H1 (cell line): ENCODE measurements at regions not wholly inside any gene's neighbourhood (a gene's known extent, or its start where the extent isn't known, plus 50 kb on each side); places are given as distances from the start of the nearest gene placed in this dataset.

Source experiments
- CTCF ChIA-PET: fragments of 300-600 bp; sonication (Branson Sonifier 250); formaldehyde crosslinking; loops from one replicate; lab custom pipeline; 2021; ENCODE audit not compliant: partially characterized antibody; lab: Charles Lee
- POLR2A ChIA-PET: fragments of 300-600 bp; sonication (Branson Sonifier 250); formaldehyde crosslinking; loops from one replicate; lab custom pipeline; 2021; ENCODE audit warnings: inconsistent platforms; ENCODE audit not compliant: partially characterized antibody; lab: Charles Lee
- DNase-seq, 2 experiments: peaks; one replicate each; pipeline versions ENCODE4 v3.0.0 to v3.0.0-alpha.2; 2010 to 2022; ENCODE audit warnings: low spot score in 2 of 2, low read depth in 1 of 2, mixed read lengths in 1 of 2
- FAIRE-seq: peaks from 2 replicates; lab custom pipeline; 2011; peaks lifted over from hg19 to GRCh38; lab: Jason Lieb, UNC
- H2AFZ ChIP-seq: 2 replicates; pipeline ENCODE4 v1.8.1; 2012; ENCODE audit warnings: low read length, inconsistent platforms
- H2AK5ac ChIP-seq: 2 replicates; pipeline ENCODE4 v1.6.1; 2013; ENCODE audit warnings: low read depth, low read length
- H2BK120ac ChIP-seq: replicated peaks from 2 replicates; pipeline ENCODE3; 2013; ENCODE audit warnings: low read depth, low read length, inconsistent platforms
- H2BK12ac ChIP-seq: 2 replicates; pipeline ENCODE4 v1.6.1; 2013; ENCODE audit warnings: low read depth, low read length
- H2BK15ac ChIP-seq: 2 replicates; pipeline ENCODE4 v1.6.1; 2013; ENCODE audit warnings: low read length
- H2BK20ac ChIP-seq: 2 replicates; pipeline ENCODE4 v1.6.1; 2013; ENCODE audit warnings: low read length
- H2BK5ac ChIP-seq: 2 replicates; pipeline ENCODE4 v1.6.1; 2013; ENCODE audit warnings: low read depth, low read length
- H3K14ac ChIP-seq: 2 replicates; pipeline ENCODE4 v1.6.1; 2013; ENCODE audit warnings: inconsistent platforms; ENCODE audit not compliant: insufficient read length
- H3K18ac ChIP-seq: 2 replicates; pipeline ENCODE4 v1.6.1; 2013; ENCODE audit warnings: low read length; ENCODE audit errors: extremely low read depth
- H3K23ac ChIP-seq: 2 replicates; pipeline ENCODE4 v1.6.1; 2013; ENCODE audit warnings: inconsistent platforms; ENCODE audit not compliant: insufficient read length
- H3K23me2 ChIP-seq: 2 replicates; pipeline ENCODE4 v1.6.1; 2013; ENCODE audit warnings: low read depth, low read length
- H3K27ac ChIP-seq: 2 replicates; pipeline ENCODE4 v1.6.1; 2011; ENCODE audit warnings: low read depth, low read length, inconsistent platforms
- H3K27me3 ChIP-seq, 4 experiments: replicated peaks in 1 of 4; 1 replicate in 1 of 4; 2 replicates in 3 of 4; pipeline versions ENCODE4 v1.6.1 to v1.8.1; 2011 to 2013; ENCODE audit warnings: low read length in 3 of 4, mild to moderate bottlenecking in 3 of 4, inconsistent platforms in 2 of 4, mixed read lengths in 2 of 4, moderate library complexity in 1 of 4; ENCODE audit not compliant: control insufficient read depth in 3 of 4, insufficient read depth in 3 of 4; ENCODE audit errors: extremely low read depth in 1 of 4
- H3K36me3 ChIP-seq, 4 experiments: 2 replicates each; pipeline versions ENCODE4 v1.6.1 to v1.8.1; 2011 to 2013; ENCODE audit warnings: mild to moderate bottlenecking in 4 of 4, low read length in 3 of 4, moderate library complexity in 2 of 4, control low read depth in 1 of 4, inconsistent platforms in 1 of 4; ENCODE audit not compliant: insufficient read depth in 4 of 4, control insufficient read depth in 2 of 4
- H3K4ac ChIP-seq: replicated peaks from 2 replicates; pipeline ENCODE3; 2013; ENCODE audit warnings: low read length, low read depth, mixed read lengths, inconsistent platforms; ENCODE audit not compliant: insufficient read length
- H3K4me1 ChIP-seq, 4 experiments: replicated peaks in 1 of 4; 1 replicate in 1 of 4; 2 replicates in 3 of 4; pipeline versions ENCODE4 v1.6.1 to v1.8.1; 2011 to 2013; ENCODE audit warnings: low read length in 3 of 4, inconsistent platforms in 2 of 4, mixed read lengths in 1 of 4; ENCODE audit not compliant: insufficient read depth in 4 of 4, control insufficient read depth in 3 of 4
- H3K4me2 ChIP-seq, 2 experiments: 2 replicates each; pipeline versions ENCODE4 v1.6.1 to v1.8.1; 2011 to 2013; ENCODE audit warnings: low read depth in 2 of 2, low read length in 2 of 2, control low read depth in 1 of 2, inconsistent platforms in 1 of 2, mild to moderate bottlenecking in 1 of 2; ENCODE audit not compliant: insufficient read depth in 1 of 2
- H3K4me3 ChIP-seq, 4 experiments: fragments of 200-600, 300-600 bp in 1 of 4; sonication (generic), shearing (Covaris generic), sonication (Bioruptor Twin) in 1 of 4; 2 replicates each; pipeline versions ENCODE4 v1.5.1 to v1.8.1; 2011 to 2016; ENCODE audit warnings: low read length in 4 of 4, low read depth in 3 of 4, control low read depth in 2 of 4, inconsistent platforms in 2 of 4, mild to moderate bottlenecking in 2 of 4, mixed read lengths in 1 of 4, moderate library complexity in 1 of 4; ENCODE audit not compliant: insufficient read depth in 2 of 4; ENCODE audit errors: extremely low read depth in 1 of 4
- H3K56ac ChIP-seq: replicated peaks from 2 replicates; pipeline ENCODE3; 2013; ENCODE audit warnings: low read depth, mild to moderate bottlenecking, mixed read lengths, low read length, inconsistent platforms; ENCODE audit not compliant: insufficient read length
- H3K79me1 ChIP-seq: 2 replicates; pipeline ENCODE4 v1.6.1; 2013; ENCODE audit warnings: low read depth, low read length, control low read depth
- H3K79me2 ChIP-seq, 2 experiments: 2 replicates each; pipeline versions ENCODE4 v1.6.1 to v1.8.1; 2012 to 2013; ENCODE audit warnings: low read length in 2 of 2, mild to moderate bottlenecking in 2 of 2, inconsistent platforms in 1 of 2; ENCODE audit not compliant: insufficient read depth in 2 of 2, control insufficient read depth in 1 of 2
- H3K9ac ChIP-seq, 4 experiments: replicated peaks in 1 of 4; 1 replicate in 1 of 4; 2 replicates in 3 of 4; pipeline versions ENCODE4 v1.6.1 to v1.8.1; 2011 to 2013; ENCODE audit warnings: low read depth in 3 of 4, low read length in 3 of 4, control low read depth in 2 of 4, mild to moderate bottlenecking in 2 of 4, moderate library complexity in 2 of 4, inconsistent platforms in 1 of 4; ENCODE audit errors: extremely low read depth in 1 of 4
- H3K9me3 ChIP-seq, 2 experiments: 2 replicates each; pipeline versions ENCODE4 v1.6.1 to v1.8.1; 2012 to 2013; ENCODE audit warnings: mild to moderate bottlenecking in 2 of 2, moderate library complexity in 2 of 2, control low read depth in 1 of 2, inconsistent platforms in 1 of 2, low read depth in 1 of 2, low read length in 1 of 2, mixed read lengths in 1 of 2; ENCODE audit not compliant: insufficient read depth in 2 of 2
- H4K20me1 ChIP-seq, 2 experiments: replicated peaks in 1 of 2; 2 replicates each; pipeline versions ENCODE3 to v1.8.1; 2011 to 2013; ENCODE audit warnings: inconsistent platforms in 2 of 2, low read length in 2 of 2, mild to moderate bottlenecking in 1 of 2; ENCODE audit not compliant: insufficient read depth in 2 of 2, control insufficient read depth in 1 of 2
- H4K5ac ChIP-seq: 2 replicates; pipeline ENCODE4 v1.6.1; 2013; ENCODE audit warnings: low read length, low read depth, mixed read lengths, inconsistent platforms; ENCODE audit not compliant: insufficient read length
- H4K8ac ChIP-seq: 2 replicates; pipeline ENCODE4 v1.8.0; 2013; ENCODE audit warnings: mild to moderate bottlenecking, moderate library complexity, low read length, inconsistent platforms; ENCODE audit not compliant: insufficient read depth; ENCODE audit errors: extremely low read depth
- H4K91ac ChIP-seq: replicated peaks from 2 replicates; pipeline ENCODE3; 2013; ENCODE audit warnings: low read length, mixed read lengths, inconsistent platforms; ENCODE audit not compliant: insufficient read length
- ASH2L ChIP-seq: fragments of 200-600, 300-600 bp; sonication (generic); IDR thresholded peaks from one replicate; pipeline ENCODE4 v1.7.1; 2017; ENCODE audit warnings: low read length
- CREB1 ChIP-seq: IDR thresholded peaks from 2 replicates; pipeline ENCODE4 v1.6.1; 2012; ENCODE audit warnings: inconsistent platforms
- EGR1 ChIP-seq: IDR thresholded peaks from 2 replicates; pipeline ENCODE4 v1.6.1; 2011; ENCODE audit warnings: low read depth, low read length, borderline replicate concordance
- GABPA ChIP-seq: IDR thresholded peaks from 2 replicates; pipeline ENCODE4 v1.6.1; 2011; ENCODE audit warnings: mild to moderate bottlenecking, low read length, moderate library complexity, borderline replicate concordance; ENCODE audit not compliant: insufficient read depth
- GTF2F1 ChIP-seq: IDR thresholded peaks from 2 replicates; pipeline ENCODE4 v1.6.1; 2012; ENCODE audit warnings: low read depth, low read length, improper control_type of control experiment, borderline replicate concordance
- JUND ChIP-seq: IDR thresholded peaks from 2 replicates; pipeline ENCODE4 v1.6.1; 2011; ENCODE audit warnings: mild to moderate bottlenecking, improper control_type of control experiment, low read length
- KDM1A ChIP-seq: fragments of 200-600, 300-600 bp; sonication (generic); IDR thresholded peaks from 2 replicates; pipeline ENCODE4 v1.7.1; 2016; ENCODE audit warnings: mild to moderate bottlenecking, low read length, borderline replicate concordance
- NANOG ChIP-seq: IDR thresholded peaks from 2 replicates; pipeline ENCODE4 v1.6.1; 2011; ENCODE audit warnings: low read length, low read depth, mild to moderate bottlenecking, inconsistent platforms; ENCODE audit not compliant: insufficient read depth, poor library complexity, severe bottlenecking
- NRF1 ChIP-seq: IDR thresholded peaks from 2 replicates; pipeline ENCODE4 v1.6.1; 2011; ENCODE audit warnings: mild to moderate bottlenecking, low read depth, low read length, improper control_type of control experiment
- POLR2AphosphoS5 ChIP-seq: IDR thresholded peaks from 2 replicates; pipeline ENCODE4 v1.6.1; 2011; ENCODE audit warnings: low read depth, low read length
- POU5F1 ChIP-seq: IDR thresholded peaks from 2 replicates; pipeline ENCODE4 v1.6.1; 2011; ENCODE audit warnings: low read depth, mild to moderate bottlenecking, low read length, moderate library complexity
- SAP30 ChIP-seq: fragments of 300-600 bp; sonication (generic); IDR thresholded peaks from 2 replicates; pipeline ENCODE4 v1.7.1; 2012; ENCODE audit warnings: low read length, moderate library complexity, mild to moderate bottlenecking, inconsistent platforms; ENCODE audit not compliant: insufficient read depth, insufficient replicate concordance
- SIX5 ChIP-seq: IDR thresholded peaks from 2 replicates; pipeline ENCODE4 v1.6.1; 2011; ENCODE audit warnings: mild to moderate bottlenecking, low read depth, low read length
- SP1 ChIP-seq: IDR thresholded peaks from 2 replicates; pipeline ENCODE4 v1.6.1; 2011; ENCODE audit warnings: low read depth, low read length
- YY1 ChIP-seq: IDR thresholded peaks from 2 replicates; pipeline ENCODE4 v1.6.1; 2011; ENCODE audit warnings: low read depth, mild to moderate bottlenecking, low read length
- ZNF274 ChIP-seq: IDR thresholded peaks from 2 replicates; pipeline ENCODE4 v1.7.0; 2012; ENCODE audit warnings: low read length, borderline replicate concordance; ENCODE audit errors: extremely low read depth
- WGBS, 2 experiments: shearing (Covaris generic) in 1 of 2; methylation state at CpG; one replicate each; pipeline versions ENCODE4 v1.1.6 to v1.1.7; 2013 to 2015; ENCODE audit warnings: low lambda C conversion rate in 2 of 2, mixed read lengths in 2 of 2, inconsistent platforms in 1 of 2, low coverage in 1 of 2, missing lambda C conversion rate in 1 of 2; ENCODE audit not compliant: insufficient replicate concordance in 2 of 2, insufficient coverage in 1 of 2, insufficient read length in 1 of 2; ENCODE audit errors: extremely low coverage in 1 of 2, missing lambda C conversion rate in 1 of 2; 5-methylcytosine and 5-hydroxymethylcytosine counted together

DNA sequence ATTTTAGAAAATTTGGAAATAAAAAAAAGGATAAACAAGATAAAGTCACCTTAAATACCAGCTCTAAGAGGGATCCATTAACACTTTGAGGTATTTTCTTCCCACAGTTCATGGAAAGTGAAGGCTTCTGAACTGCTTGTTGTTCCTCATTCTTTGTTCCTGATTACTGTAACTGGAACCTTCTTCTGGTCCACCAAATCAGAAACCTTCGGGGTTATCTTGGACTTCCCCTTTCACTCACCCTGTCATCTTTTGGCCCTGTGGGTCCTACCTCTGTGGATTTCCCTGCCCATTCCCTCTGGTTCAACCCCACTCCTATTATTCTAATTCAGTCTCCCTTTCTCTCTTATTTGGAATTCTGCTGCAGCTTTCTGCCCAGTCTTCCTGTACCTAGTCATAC is 116.5 kb upstream of the PRPS1L1 start:
- Histone ChIP-seq H2BK15ac (no peak overlapping the region), H3K9ac (no peak overlapping the region), H4K5ac (no peak overlapping the region), H3K9me3 (no peaks in the 10 kb centered on the region), H3K56ac (no peak overlapping the region), H4K8ac (no peak overlapping the region), H3K18ac (no peak overlapping the region), H3K79me2 (no peaks in the 10 kb centered on the region), H2AK5ac (no peak overlapping the region), H2BK20ac (no peak overlapping the region), H3K79me1 (no peaks in the 10 kb centered on the region), H3K4ac (no peak overlapping the region), H2BK12ac (no peak overlapping the region), H3K36me3 (no peaks in the 10 kb centered on the region), H4K91ac (no peak overlapping the region), H3K23me2 (no peaks in the 10 kb centered on the region), H3K27ac (no peak overlapping the region), H3K4me3 (no peak overlapping the region), H3K14ac (no peak overlapping the region), H2BK120ac (no peak overlapping the region), H2BK5ac (no peak overlapping the region), H2AFZ (no peak overlapping the region), H3K4me1 (peaks cover 0 to 3% (median 0%) of the 10 kb centered on the region in 4 experiments; a peak in 1 of 7 replicates), H3K23ac (no peak overlapping the region), H3K4me2 (no peak overlapping the region), H3K27me3 (no peaks in the 10 kb centered on the region), H4K20me1 (no peaks in the 10 kb centered on the region)
- CTCF ChIA-PET: no interaction called here
- WGBS, 2 experiments: 78% methylated on average over 1 of the region's 1 CpG; no CpG with 5 or more reads in 1 of the 2 experiments
- DNase-seq (no peak), FAIRE-seq (no peak)
- TF ChIP-seq GTF2F1 (no peak), NANOG (no peak), EGR1 (no peak), YY1 (no peak), KDM1A (no peak), ASH2L (no peak), SAP30 (no peak), SIX5 (no peak), CREB1 (no peak), POU5F1 (no peak), NRF1 (no peak), POLR2AphosphoS5 (no peak), JUND (no peak), ZNF274 (no peak), GABPA (no peak), SP1 (no peak)
- POLR2A ChIA-PET: no interaction called here
